SK-N-SH treated with all-trans-retinoic acid at 6 μM for 48 hours (cell line): ENCODE measurements at regions not wholly inside any gene's neighbourhood (a gene's known extent, or its start where the extent isn't known, plus 50 kb on each side); places are given as distances from the start of the nearest gene placed in this dataset.

ENCODE experiments used
- ATAC-seq: fragments of 200-7000 bp; cut with Tn5 transposase; 3 replicates; pipeline ENCODE4 v1.9.1; 2020; ENCODE audit warnings: mild to moderate bottlenecking, moderate library complexity
- ARNTL ChIP-seq: fragments of 450-650 bp; formaldehyde crosslinking; IDR thresholded peaks from 2 replicates; pipeline ENCODE4 v1.5.0; 2020; ENCODE audit warnings: low read depth, mild to moderate bottlenecking, moderate library complexity, borderline replicate concordance
- BACH2 ChIP-seq: fragments of 250-450 bp; sonication (Bioruptor Pico); IDR thresholded peaks from 2 replicates; pipeline ENCODE4 v1.9.0; 2021; ENCODE audit warnings: mild to moderate bottlenecking, borderline replicate concordance
- CSDC2 ChIP-seq: fragments of 250-450 bp; sonication (Bioruptor Pico); IDR thresholded peaks from 2 replicates; pipeline ENCODE4 v1.5.0; 2020; ENCODE audit warnings: mild to moderate bottlenecking, moderate library complexity
- ESRRG ChIP-seq: fragments of 250-450 bp; sonication (Bioruptor Pico); IDR thresholded peaks from 2 replicates; pipeline ENCODE4 v1.6.1; 2021; ENCODE audit warnings: mild to moderate bottlenecking
- GLIS3 ChIP-seq: fragments of 250-450 bp; sonication (Bioruptor Pico); IDR thresholded peaks from 2 replicates; pipeline ENCODE4 v1.5.0; 2020; ENCODE audit warnings: mild to moderate bottlenecking, moderate library complexity
- ISL1 ChIP-seq: fragments of 250-450 bp; sonication (Bioruptor Pico); IDR thresholded peaks from 2 replicates; pipeline ENCODE4 v2.1.2; 2022; ENCODE audit warnings: mild to moderate bottlenecking, moderate library complexity
- OSR1 ChIP-seq: fragments of 250-450 bp; sonication (Bioruptor Pico); IDR thresholded peaks from 2 replicates; pipeline ENCODE4 v1.8.0; 2022; ENCODE audit warnings: moderate library complexity, mild to moderate bottlenecking, inconsistent platforms
- PPARA ChIP-seq: fragments of 250-450 bp; sonication (Bioruptor Pico); IDR thresholded peaks from 2 replicates; pipeline ENCODE4 v1.5.0; 2020; ENCODE audit warnings: mild to moderate bottlenecking, borderline replicate concordance
- RARB ChIP-seq: fragments of 250-450 bp; sonication (Bioruptor Pico); IDR thresholded peaks from 2 replicates; pipeline ENCODE4 v1.8.0; 2021; ENCODE audit warnings: mild to moderate bottlenecking, moderate library complexity
- SNAI2 ChIP-seq: fragments of 250-450 bp; sonication (Bioruptor Pico); IDR thresholded peaks from 2 replicates; pipeline ENCODE4 v1.5.0; 2020; ENCODE audit warnings: mild to moderate bottlenecking, moderate library complexity
- TCF4 ChIP-seq: fragments of 250-450 bp; sonication (Bioruptor Pico); IDR thresholded peaks from 2 replicates; pipeline ENCODE4 v1.8.0; 2021; ENCODE audit warnings: mild to moderate bottlenecking, moderate library complexity, borderline replicate concordance
- TOX ChIP-seq: fragments of 250-450 bp; sonication (Bioruptor Pico); IDR thresholded peaks from 2 replicates; pipeline ENCODE4 v1.8.0; 2021; ENCODE audit warnings: mild to moderate bottlenecking, moderate library complexity, borderline replicate concordance
- ZC3H10 ChIP-seq: fragments of 250-450 bp; sonication (Bioruptor Pico); IDR thresholded peaks from 2 replicates; pipeline ENCODE4 v1.5.1; 2021; ENCODE audit warnings: mild to moderate bottlenecking, moderate library complexity
- ZFP3 ChIP-seq: fragments of 250-450 bp; sonication (Bioruptor Pico); IDR thresholded peaks from 2 replicates; pipeline ENCODE4 v1.5.0; 2020; ENCODE audit warnings: mild to moderate bottlenecking, moderate library complexity
- ZFP30 ChIP-seq: fragments of 450-650 bp; formaldehyde crosslinking; IDR thresholded peaks from 2 replicates; pipeline ENCODE4 v1.5.0; 2022; ENCODE audit warnings: mild to moderate bottlenecking, moderate library complexity
- ZNF70 ChIP-seq: fragments of 450-650 bp; formaldehyde crosslinking; IDR thresholded peaks from 2 replicates; pipeline ENCODE4 v1.5.0; 2020; ENCODE audit warnings: mild to moderate bottlenecking, moderate library complexity
- TF ChIP-seq, protein P1 (sequence below): fragments of 250-450 bp; sonication (Bioruptor Pico); IDR thresholded peaks from 2 replicates; pipeline ENCODE4 v1.8.0; 2020; ENCODE audit warnings: mild to moderate bottlenecking, moderate library complexity, borderline replicate concordance
- TF ChIP-seq, protein P2 (sequence below): fragments of 250-450 bp; sonication (Bioruptor Pico); IDR thresholded peaks from 2 replicates; pipeline ENCODE4 v1.5.1; 2021; ENCODE audit warnings: mild to moderate bottlenecking, moderate library complexity
- TF ChIP-seq, protein P3 (sequence below): fragments of 250-450 bp; sonication (Bioruptor Pico); IDR thresholded peaks from 2 replicates; pipeline ENCODE4 v1.8.0; 2021; ENCODE audit warnings: low read depth, mild to moderate bottlenecking, moderate library complexity, borderline replicate concordance
- TF ChIP-seq, protein P4 (sequence below): fragments of 250-450 bp; sonication (Bioruptor Pico); IDR thresholded peaks from 2 replicates; pipeline ENCODE4 v1.5.1; 2020; ENCODE audit warnings: low read depth, mild to moderate bottlenecking, moderate library complexity
- TF ChIP-seq, protein P5 (sequence below): fragments of 250-450 bp; sonication (Bioruptor Pico); IDR thresholded peaks from 2 replicates; pipeline ENCODE4 v1.5.0; 2020; ENCODE audit warnings: mild to moderate bottlenecking, moderate library complexity

DNA sequence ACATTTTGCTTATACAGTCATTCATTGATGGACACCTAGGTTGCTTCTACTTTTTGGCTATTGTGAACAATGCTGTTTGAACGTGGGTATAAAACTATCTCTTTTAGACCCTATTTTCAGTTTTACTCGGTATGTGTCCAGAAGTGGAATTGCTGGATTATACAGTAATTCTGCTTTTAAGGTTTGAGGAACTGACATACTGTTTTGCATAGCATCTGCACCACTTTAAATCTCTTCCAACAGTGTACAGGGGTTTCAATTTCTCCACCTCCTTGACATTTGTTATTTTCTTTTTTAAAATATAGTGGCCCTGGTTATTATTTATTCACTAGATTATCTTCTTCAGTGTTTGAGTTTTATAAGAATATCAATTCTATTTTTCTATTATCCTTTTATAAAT is 116.9 kb downstream of the USP22 start:
- no peak for ATAC-seq
- TF ChIP-seq ZFP30 (CRISPR knock-in tag) (no peak), ISL1 (CRISPR knock-in tag) (no peak), CSDC2 (CRISPR knock-in tag) (no peak), ARNTL (CRISPR knock-in tag) (no peak), ZC3H10 (no peak), TCF4 (no peak), BACH2 (no peak), ZFP3 (CRISPR knock-in tag) (no peak), OSR1 (CRISPR knock-in tag) (no peak), GLIS3 (CRISPR knock-in tag) (no peak), SNAI2 (CRISPR knock-in tag) (no peak), TOX (no peak)
- TF ChIP-seq, protein P1, sequence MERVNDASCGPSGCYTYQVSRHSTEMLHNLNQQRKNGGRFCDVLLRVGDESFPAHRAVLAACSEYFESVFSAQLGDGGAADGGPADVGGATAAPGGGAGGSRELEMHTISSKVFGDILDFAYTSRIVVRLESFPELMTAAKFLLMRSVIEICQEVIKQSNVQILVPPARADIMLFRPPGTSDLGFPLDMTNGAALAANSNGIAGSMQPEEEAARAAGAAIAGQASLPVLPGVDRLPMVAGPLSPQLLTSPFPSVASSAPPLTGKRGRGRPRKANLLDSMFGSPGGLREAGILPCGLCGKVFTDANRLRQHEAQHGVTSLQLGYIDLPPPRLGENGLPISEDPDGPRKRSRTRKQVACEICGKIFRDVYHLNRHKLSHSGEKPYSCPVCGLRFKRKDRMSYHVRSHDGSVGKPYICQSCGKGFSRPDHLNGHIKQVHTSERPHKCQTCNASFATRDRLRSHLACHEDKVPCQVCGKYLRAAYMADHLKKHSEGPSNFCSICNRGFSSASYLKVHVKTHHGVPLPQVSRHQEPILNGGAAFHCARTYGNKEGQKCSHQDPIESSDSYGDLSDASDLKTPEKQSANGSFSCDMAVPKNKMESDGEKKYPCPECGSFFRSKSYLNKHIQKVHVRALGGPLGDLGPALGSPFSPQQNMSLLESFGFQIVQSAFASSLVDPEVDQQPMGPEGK (CRISPR knock-in tag) = no peak
- TF ChIP-seq, protein P2, sequence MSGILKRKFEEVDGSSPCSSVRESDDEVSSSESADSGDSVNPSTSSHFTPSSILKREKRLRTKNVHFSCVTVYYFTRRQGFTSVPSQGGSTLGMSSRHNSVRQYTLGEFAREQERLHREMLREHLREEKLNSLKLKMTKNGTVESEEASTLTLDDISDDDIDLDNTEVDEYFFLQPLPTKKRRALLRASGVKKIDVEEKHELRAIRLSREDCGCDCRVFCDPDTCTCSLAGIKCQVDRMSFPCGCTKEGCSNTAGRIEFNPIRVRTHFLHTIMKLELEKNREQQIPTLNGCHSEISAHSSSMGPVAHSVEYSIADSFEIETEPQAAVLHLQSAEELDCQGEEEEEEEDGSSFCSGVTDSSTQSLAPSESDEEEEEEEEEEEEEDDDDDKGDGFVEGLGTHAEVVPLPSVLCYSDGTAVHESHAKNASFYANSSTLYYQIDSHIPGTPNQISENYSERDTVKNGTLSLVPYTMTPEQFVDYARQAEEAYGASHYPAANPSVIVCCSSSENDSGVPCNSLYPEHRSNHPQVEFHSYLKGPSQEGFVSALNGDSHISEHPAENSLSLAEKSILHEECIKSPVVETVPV (CRISPR knock-in tag) = no peak

DNA sequence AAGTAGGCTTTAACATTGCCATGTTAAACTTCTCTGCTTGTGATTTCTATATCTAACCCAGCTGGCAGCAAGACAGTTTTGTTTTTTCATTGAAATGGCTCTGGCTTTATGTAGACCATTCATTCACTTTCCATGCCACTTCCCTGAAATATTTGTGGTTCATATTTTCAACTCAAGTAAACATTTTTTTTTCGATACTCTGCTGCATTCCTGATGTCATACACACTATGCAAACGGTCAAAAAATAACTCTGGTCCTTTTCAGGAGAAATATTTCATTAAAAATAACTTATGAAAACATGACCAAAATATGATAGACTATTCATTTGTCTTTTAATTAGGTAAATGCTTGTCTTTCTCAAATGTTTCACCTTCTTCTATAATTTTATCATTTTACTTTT is 116.3 kb downstream of the USP22 start:
- TF ChIP-seq ISL1 (CRISPR knock-in tag) = peak; percentile 61
- no peak for TF ChIP-seq GLIS3 (CRISPR knock-in tag)
- peak; percentile 70 for ATAC-seq

DNA sequence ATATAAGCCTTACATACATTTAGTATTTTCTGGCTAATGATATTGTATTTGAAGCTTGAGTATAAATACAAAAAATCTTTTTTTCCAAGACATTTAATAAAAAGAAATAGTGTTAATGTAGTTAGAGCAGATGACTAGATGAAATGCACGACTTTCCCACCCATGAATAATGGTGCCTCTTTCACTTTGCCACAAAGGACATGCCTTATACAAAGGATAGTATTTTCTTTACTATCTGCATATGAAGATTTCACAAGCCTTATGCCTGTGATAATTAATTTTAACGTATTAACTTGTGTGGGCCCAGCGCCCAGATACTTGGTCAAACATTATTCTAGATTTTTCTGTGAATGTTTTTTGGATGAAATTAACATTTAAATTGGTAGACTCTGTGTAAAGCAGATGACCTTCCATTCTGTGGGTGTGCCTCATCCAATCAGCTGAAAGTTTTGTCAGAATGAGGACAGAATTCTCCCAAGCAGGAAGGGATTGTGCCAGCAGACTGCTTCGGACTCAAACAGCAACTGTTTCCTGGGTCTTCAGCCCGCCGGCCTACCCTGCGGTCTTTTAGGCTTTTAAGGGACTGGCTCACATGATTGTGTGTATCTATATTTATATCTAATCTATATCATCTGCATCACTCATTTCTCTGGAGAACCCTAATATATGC is 115.4 kb downstream of the USP22 start:
- ATAC-seq = no peak
- TF ChIP-seq PPARA (CRISPR knock-in tag) (no peak), ZC3H10 (no peak), ZNF70 (CRISPR knock-in tag) (no peak), SNAI2 (CRISPR knock-in tag) (no peak), ZFP30 (CRISPR knock-in tag) (no peak), ESRRG (CRISPR knock-in tag) (no peak), TCF4 (no peak), RARB (CRISPR knock-in tag) (no peak), BACH2 (no peak), ZFP3 (CRISPR knock-in tag) (no peak), CSDC2 (CRISPR knock-in tag) (no peak)
- TF ChIP-seq, protein P2 (CRISPR knock-in tag) = no peak
- TF ChIP-seq, protein P3, sequence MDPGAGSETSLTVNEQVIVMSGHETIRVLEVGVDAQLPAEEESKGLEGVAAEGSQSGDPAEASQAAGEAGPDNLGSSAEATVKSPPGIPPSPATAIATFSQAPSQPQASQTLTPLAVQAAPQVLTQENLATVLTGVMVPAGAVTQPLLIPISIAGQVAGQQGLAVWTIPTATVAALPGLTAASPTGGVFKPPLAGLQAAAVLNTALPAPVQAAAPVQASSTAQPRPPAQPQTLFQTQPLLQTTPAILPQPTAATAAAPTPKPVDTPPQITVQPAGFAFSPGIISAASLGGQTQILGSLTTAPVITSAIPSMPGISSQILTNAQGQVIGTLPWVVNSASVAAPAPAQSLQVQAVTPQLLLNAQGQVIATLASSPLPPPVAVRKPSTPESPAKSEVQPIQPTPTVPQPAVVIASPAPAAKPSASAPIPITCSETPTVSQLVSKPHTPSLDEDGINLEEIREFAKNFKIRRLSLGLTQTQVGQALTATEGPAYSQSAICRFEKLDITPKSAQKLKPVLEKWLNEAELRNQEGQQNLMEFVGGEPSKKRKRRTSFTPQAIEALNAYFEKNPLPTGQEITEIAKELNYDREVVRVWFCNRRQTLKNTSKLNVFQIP = no peak
- TF ChIP-seq, protein P4, sequence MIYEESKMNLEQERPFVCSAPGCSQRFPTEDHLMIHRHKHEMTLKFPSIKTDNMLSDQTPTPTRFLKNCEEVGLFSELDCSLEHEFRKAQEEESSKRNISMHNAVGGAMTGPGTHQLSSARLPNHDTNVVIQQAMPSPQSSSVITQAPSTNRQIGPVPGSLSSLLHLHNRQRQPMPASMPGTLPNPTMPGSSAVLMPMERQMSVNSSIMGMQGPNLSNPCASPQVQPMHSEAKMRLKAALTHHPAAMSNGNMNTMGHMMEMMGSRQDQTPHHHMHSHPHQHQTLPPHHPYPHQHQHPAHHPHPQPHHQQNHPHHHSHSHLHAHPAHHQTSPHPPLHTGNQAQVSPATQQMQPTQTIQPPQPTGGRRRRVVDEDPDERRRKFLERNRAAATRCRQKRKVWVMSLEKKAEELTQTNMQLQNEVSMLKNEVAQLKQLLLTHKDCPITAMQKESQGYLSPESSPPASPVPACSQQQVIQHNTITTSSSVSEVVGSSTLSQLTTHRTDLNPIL (CRISPR knock-in tag) = no peak
- TF ChIP-seq, protein P5, sequence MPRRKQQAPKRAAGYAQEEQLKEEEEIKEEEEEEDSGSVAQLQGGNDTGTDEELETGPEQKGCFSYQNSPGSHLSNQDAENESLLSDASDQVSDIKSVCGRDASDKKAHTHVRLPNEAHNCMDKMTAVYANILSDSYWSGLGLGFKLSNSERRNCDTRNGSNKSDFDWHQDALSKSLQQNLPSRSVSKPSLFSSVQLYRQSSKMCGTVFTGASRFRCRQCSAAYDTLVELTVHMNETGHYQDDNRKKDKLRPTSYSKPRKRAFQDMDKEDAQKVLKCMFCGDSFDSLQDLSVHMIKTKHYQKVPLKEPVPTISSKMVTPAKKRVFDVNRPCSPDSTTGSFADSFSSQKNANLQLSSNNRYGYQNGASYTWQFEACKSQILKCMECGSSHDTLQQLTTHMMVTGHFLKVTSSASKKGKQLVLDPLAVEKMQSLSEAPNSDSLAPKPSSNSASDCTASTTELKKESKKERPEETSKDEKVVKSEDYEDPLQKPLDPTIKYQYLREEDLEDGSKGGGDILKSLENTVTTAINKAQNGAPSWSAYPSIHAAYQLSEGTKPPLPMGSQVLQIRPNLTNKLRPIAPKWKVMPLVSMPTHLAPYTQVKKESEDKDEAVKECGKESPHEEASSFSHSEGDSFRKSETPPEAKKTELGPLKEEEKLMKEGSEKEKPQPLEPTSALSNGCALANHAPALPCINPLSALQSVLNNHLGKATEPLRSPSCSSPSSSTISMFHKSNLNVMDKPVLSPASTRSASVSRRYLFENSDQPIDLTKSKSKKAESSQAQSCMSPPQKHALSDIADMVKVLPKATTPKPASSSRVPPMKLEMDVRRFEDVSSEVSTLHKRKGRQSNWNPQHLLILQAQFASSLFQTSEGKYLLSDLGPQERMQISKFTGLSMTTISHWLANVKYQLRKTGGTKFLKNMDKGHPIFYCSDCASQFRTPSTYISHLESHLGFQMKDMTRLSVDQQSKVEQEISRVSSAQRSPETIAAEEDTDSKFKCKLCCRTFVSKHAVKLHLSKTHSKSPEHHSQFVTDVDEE (CRISPR knock-in tag) = no peak
- TF ChIP-seq, protein P1 (CRISPR knock-in tag) = no peak
